Mucosa of descending colon (tissue), 3 donors: ENCODE measurements at regions not wholly inside any gene's neighbourhood (a gene's known extent, or its start where the extent isn't known, plus 50 kb on each side); places are given as distances from the start of the nearest gene placed in this dataset.

Experiments used
- ATAC-seq: fragments of 200-7000 bp; cut with Tn5 transposase; one replicate; pipeline ENCODE4 v1.9.1; 2020; ENCODE audit warnings: mild to moderate bottlenecking, moderate library complexity
- DNase-seq, 3 donors: peaks; one replicate each; pipeline ENCODE4 v3.0.0-alpha.2; 2020
- H3K36me3 ChIP-seq: fragments of 200-600 bp; one replicate; pipeline ENCODE4 v1.8.0; 2021; ENCODE audit warnings: low read depth, mild to moderate bottlenecking
- H3K4me1 ChIP-seq: fragments of 200-600 bp; one replicate; pipeline ENCODE4 v1.8.0; 2021; ENCODE audit warnings: low read depth, mild to moderate bottlenecking
- H3K4me3 ChIP-seq: fragments of 200-600 bp; one replicate; pipeline ENCODE4 v1.8.0; 2021; ENCODE audit warnings: mild to moderate bottlenecking
- H3K9me3 ChIP-seq: fragments of 200-600 bp; one replicate; pipeline ENCODE4 v1.8.0; 2021; ENCODE audit warnings: mild to moderate bottlenecking
- CTCF ChIP-seq: fragments of 200-600 bp; IDR thresholded peaks from one replicate; pipeline ENCODE4 v1.8.0; 2022; ENCODE audit warnings: antibody characterized with exemption, mild to moderate bottlenecking
- intact Hi-C, 2 donors: fragments of 100-400 bp; cut with DNase I in 1 of 2; cut with micrococcal nuclease in 1 of 2; formaldehyde crosslinking; loops; one replicate each; pipeline versions ENCODE4 v1.11.0 to v1.11.1; 2022; cut with DNase I, micrococcal nuclease
- donor health status: DM: no; HTN: no; CAD: no; lungs with moderate emphysema.
- donor health status: DM: no; HTN: no; CAD: no.
- donor health status: DM: no; HTN: yes; CAD: no.

GRCh38 chr3:66139415-66139814 is 81.4 kb upstream of the SLC25A26 start:
- ATAC-seq: no peak
- intact Hi-C loops: loop anchor here (5.0 to 10.0 kb wide), 2 partner anchors 352 to 355 kb away; no protein-coding TSS in a partner anchor
- no peak for TF ChIP-seq CTCF
- Histone ChIP-seq H3K36me3 (no peaks in the 10 kb centered on the region), H3K4me1 (no peaks in the 10 kb centered on the region), H3K9me3 (no peaks in the 10 kb centered on the region), H3K4me3 (no peak overlapping the region)
- no peak for DNase-seq

GRCh38 chr3:66138336-66139313 is 82.2 kb upstream of the SLC25A26 start:
- DNase-seq (peak in 2 of 3 donors; percentile 42 to 71), ATAC-seq (peak; percentile 85)
- H3K36me3 ChIP-seq: no peaks in the 10 kb centered on the region
- intact Hi-C loops: loop anchor here (5.0 to 10.0 kb wide), 2 partner anchors 351 to 354 kb away; no protein-coding TSS in a partner anchor
- no peaks in the 10 kb centered on the region for H3K9me3 ChIP-seq
- H3K4me1 ChIP-seq: no peaks in the 10 kb centered on the region
- no peak overlapping the region for H3K4me3 ChIP-seq
- TF ChIP-seq CTCF: peak; percentile 59

- no peak for DNase-seq
- ATAC-seq: no peak
- no peak overlapping the region for H3K4me3 ChIP-seq
- no peaks in the 10 kb centered on the region for H3K9me3 ChIP-seq
- no peaks in the 10 kb centered on the region for H3K36me3 ChIP-seq
- TF ChIP-seq CTCF: no peak
- intact Hi-C loops: loop anchor here (5.0 to 10.0 kb wide), 2 partner anchors 349 to 352 kb away; no protein-coding TSS in a partner anchor
- no peaks in the 10 kb centered on the region for H3K4me1 ChIP-seq
Observed at GRCh38 chr3:66136597-66136996, 84.2 kb upstream of the SLC25A26 start.

- Histone ChIP-seq H3K4me1 (no peaks in the 10 kb centered on the region), H3K4me3 (no peak overlapping the region), H3K36me3 (no peaks in the 10 kb centered on the region), H3K9me3 (no peaks in the 10 kb centered on the region)
- DNase-seq (no peak), ATAC-seq (no peak)
- TF ChIP-seq CTCF: no peak
- intact Hi-C loops: loop anchor here in 1 of 2 donors (10.0 kb wide), 1 partner anchor 349 kb away; no protein-coding TSS in a partner anchor
Observed at GRCh38 chr3:66133853-66134445, 86.9 kb upstream of the SLC25A26 start.

GRCh38 chr3:66133050-66133757 is 87.6 kb upstream of the SLC25A26 start:
- ATAC-seq (no peak), DNase-seq (no peak)
- Histone ChIP-seq H3K4me3 (no peak overlapping the region), H3K9me3 (no peaks in the 10 kb centered on the region), H3K36me3 (no peaks in the 10 kb centered on the region), H3K4me1 (no peaks in the 10 kb centered on the region)
- TF ChIP-seq CTCF: no peak
- intact Hi-C loops: loop anchor here in 1 of 2 donors (10.0 kb wide), 1 partner anchor 348 kb away; no protein-coding TSS in a partner anchor
